Smooth muscle cell (in vitro differentiated cells): ENCODE measurements at regions not wholly inside any gene's neighbourhood (a gene's known extent, or its start where the extent isn't known, plus 50 kb on each side); places are given as distances from the start of the nearest gene placed in this dataset.

ENCODE experiments used
- DNase-seq: peaks from one replicate; lab custom pipeline; 2025; ENCODE audit not compliant: unreplicated experiment; lab: John Stamatoyannopoulos, UW
- H2AFZ ChIP-seq: fragments of 200-600 bp; sonication (generic); 2 replicates; pipeline ENCODE4 v1.6.0; 2016; ENCODE audit warnings: antibody characterized with exemption, low read depth, mild to moderate bottlenecking
- H3F3A ChIP-seq: fragments of 200-600 bp; sonication (generic); 2 replicates; pipeline ENCODE4 v1.6.0; 2017; ENCODE audit warnings: antibody characterized with exemption, low read depth
- H3K27ac ChIP-seq: fragments of 200-600 bp; sonication (generic); 2 replicates; pipeline ENCODE4 v1.5.1; 2016; ENCODE audit warnings: low read depth, mild to moderate bottlenecking
- H3K27me3 ChIP-seq: fragments of 200-600 bp; sonication (generic); 2 replicates; pipeline ENCODE4 v1.6.1; 2016; ENCODE audit warnings: low read depth, mild to moderate bottlenecking
- H3K36me3 ChIP-seq: fragments of 200-600 bp; sonication (generic); 2 replicates; pipeline ENCODE4 v1.5.1; 2016; ENCODE audit warnings: low read depth
- H3K4me1 ChIP-seq: fragments of 200-600 bp; sonication (generic); 2 replicates; pipeline ENCODE4 v1.5.1; 2016; ENCODE audit warnings: low read depth
- H3K4me2 ChIP-seq: fragments of 200-600 bp; sonication (generic); 2 replicates; pipeline ENCODE4 v1.6.0; 2016; ENCODE audit warnings: mild to moderate bottlenecking
- H3K4me3 ChIP-seq: fragments of 200-600 bp; sonication (generic); 2 replicates; pipeline ENCODE4 v1.5.1; 2016; ENCODE audit warnings: mild to moderate bottlenecking
- H3K79me2 ChIP-seq: fragments of 200-600 bp; sonication (generic); 2 replicates; pipeline ENCODE4 v1.6.0; 2016; ENCODE audit warnings: low read depth, mild to moderate bottlenecking
- H3K9ac ChIP-seq: fragments of 200-600 bp; sonication (generic); 2 replicates; pipeline ENCODE4 v1.6.0; 2016; ENCODE audit warnings: low read depth
- H3K9me3 ChIP-seq: fragments of 200-600 bp; sonication (generic); replicated peaks from 2 replicates; pipeline ENCODE4 v1.5.1; 2016; ENCODE audit warnings: low read depth
- H4K20me1 ChIP-seq: fragments of 200-600 bp; sonication (generic); 2 replicates; pipeline ENCODE4 v1.6.0; 2016; ENCODE audit warnings: low read depth
- WGBS: methylation state at CpG from one replicate; pipeline ENCODE4 v1.1.7; 2016; ENCODE audit warnings: low lambda C conversion rate; 5-methylcytosine and 5-hydroxymethylcytosine counted together
- TF ChIP-seq, protein P1 (sequence below): fragments of 200-600 bp; sonication (generic); IDR thresholded peaks from 2 replicates; pipeline ENCODE4 v1.5.1; 2017; ENCODE audit warnings: borderline replicate concordance, mild to moderate bottlenecking, antibody characterized with exemption; ENCODE audit not compliant: insufficient read depth, poor library complexity, severe bottlenecking

DNA sequence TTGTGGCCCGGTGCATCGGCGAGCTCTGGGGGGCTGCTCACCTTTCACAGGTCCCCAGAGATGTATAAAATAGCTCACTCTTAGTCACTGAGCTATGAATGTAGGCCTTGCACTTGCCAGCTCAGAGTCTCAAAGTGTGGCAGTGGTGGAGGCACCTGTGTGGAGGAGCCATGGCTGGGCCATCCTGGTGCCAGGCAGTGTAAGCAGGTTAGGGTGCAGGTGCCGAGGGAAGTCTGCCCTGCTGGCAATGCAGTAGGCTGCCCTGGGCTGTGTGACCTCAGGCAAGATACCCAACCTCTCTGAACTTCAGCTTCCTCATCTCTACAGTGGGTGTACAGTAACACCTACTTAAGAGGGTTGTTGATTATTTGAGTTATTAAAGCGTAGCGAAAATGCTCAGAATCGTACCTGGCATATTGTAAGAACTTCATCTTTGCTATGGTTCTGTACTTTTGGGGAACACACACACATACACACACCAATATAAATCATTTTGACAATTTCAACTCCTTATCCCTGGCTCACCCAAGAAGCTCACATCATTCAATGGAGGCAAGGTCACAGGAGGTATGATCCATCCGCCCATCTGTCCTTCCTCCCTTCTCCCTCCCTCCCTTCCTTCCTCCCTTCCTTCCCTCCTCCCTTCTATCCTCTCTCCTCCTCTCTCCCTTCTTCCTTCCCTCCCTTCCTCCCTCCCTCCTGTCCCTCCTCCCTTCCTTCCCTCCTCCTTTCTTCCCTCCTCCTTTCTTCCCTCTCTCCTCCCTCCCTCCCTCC, 66.8 kb upstream of the STX16 start:
- Histone ChIP-seq H3K9me3 (no peaks in the 10 kb centered on the region), H2AFZ (no peak overlapping the region), H3K27ac (no peak overlapping the region), H3K36me3 (no peaks in the 10 kb centered on the region), H3K27me3 (no peaks in the 10 kb centered on the region), H3K4me2 (no peak overlapping the region), H4K20me1 (no peaks in the 10 kb centered on the region), H3K79me2 (no peaks in the 10 kb centered on the region), H3F3A (no peaks in the 10 kb centered on the region), H3K4me1 (peaks cover 3% of the 10 kb centered on the region), H3K9ac (no peak overlapping the region), H3K4me3 (no peak overlapping the region)
- DNase-seq, result no peak
- TF ChIP-seq, protein P1, sequence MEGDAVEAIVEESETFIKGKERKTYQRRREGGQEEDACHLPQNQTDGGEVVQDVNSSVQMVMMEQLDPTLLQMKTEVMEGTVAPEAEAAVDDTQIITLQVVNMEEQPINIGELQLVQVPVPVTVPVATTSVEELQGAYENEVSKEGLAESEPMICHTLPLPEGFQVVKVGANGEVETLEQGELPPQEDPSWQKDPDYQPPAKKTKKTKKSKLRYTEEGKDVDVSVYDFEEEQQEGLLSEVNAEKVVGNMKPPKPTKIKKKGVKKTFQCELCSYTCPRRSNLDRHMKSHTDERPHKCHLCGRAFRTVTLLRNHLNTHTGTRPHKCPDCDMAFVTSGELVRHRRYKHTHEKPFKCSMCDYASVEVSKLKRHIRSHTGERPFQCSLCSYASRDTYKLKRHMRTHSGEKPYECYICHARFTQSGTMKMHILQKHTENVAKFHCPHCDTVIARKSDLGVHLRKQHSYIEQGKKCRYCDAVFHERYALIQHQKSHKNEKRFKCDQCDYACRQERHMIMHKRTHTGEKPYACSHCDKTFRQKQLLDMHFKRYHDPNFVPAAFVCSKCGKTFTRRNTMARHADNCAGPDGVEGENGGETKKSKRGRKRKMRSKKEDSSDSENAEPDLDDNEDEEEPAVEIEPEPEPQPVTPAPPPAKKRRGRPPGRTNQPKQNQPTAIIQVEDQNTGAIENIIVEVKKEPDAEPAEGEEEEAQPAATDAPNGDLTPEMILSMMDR, result no peak
- 97% methylated on average over 8 of the region's 8 CpGs for WGBS

DNA sequence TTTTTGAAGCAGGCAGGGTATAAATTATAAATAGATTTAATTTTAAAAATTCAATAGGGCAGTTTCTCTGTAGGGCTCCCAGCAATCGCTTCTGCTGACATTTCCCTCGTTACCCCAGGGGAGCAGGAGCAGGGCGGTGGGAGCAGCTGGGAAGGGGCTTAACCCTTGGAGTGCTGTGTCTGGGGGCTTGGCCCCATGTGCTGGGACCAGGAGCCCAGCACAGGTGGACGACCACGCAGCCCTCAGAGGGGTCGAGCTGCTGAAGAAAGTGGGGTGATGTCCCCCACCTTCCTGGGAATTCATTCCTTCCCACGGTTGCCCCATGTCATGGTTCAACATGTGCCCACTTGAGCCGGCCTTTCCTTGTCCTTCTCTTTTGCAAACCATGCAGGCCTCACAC, 67.5 kb upstream of the STX16 start:
- Histone ChIP-seq H2AFZ (no peak overlapping the region), H3K27me3 (no peaks in the 10 kb centered on the region)
- DNase-seq, result no peak

DNA sequence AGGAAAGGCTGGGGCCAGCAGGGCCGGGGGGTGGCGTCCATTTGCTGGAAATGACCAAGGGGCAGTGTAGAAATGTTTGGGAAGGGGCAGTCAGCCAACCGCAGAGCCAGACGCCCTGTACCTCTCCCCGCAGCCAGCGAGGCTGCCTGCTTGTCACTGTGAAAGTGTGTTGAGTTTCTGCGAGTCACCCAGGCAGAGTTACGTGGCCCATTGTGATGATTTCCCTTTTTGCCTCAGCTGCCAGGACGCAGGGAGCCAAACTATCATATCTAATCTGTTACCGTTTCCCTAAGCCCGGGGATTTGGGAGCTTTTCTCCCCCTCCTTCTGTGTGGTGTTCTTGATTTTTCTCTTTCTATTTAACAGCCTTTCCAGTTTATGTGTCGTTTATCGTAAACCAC, 67.9 kb upstream of the STX16 start:
- Histone ChIP-seq H3K36me3 (no peaks in the 10 kb centered on the region), H3K79me2 (no peaks in the 10 kb centered on the region), H3K4me1 (peaks cover 3% of the 10 kb centered on the region), H3K4me3 (no peak overlapping the region), H3K4me2 (no peak overlapping the region), H4K20me1 (no peaks in the 10 kb centered on the region), H3K27ac (no peak overlapping the region), H3K9me3 (no peaks in the 10 kb centered on the region), H2AFZ (no peak overlapping the region), H3K27me3 (no peaks in the 10 kb centered on the region), H3K9ac (no peak overlapping the region), H3F3A (no peaks in the 10 kb centered on the region)
- DNase-seq, result no peak
- TF ChIP-seq, protein P1, result no peak
- 30% methylated on average over 13 of the region's 13 CpGs for WGBS

More for the DNA sequence above, 67.5 kb upstream of the STX16 start:
- H3K27ac ChIP-seq, result no peak overlapping the region
- no peaks in the 10 kb centered on the region for H3K9me3 ChIP-seq
- H3K4me1 ChIP-seq, result peaks cover 3% of the 10 kb centered on the region
- no peaks in the 10 kb centered on the region for H3K79me2 ChIP-seq
- H3F3A ChIP-seq, result no peaks in the 10 kb centered on the region
- H3K4me2 ChIP-seq, result no peak overlapping the region
- no peak overlapping the region for H3K9ac ChIP-seq
- no peaks in the 10 kb centered on the region for H3K36me3 ChIP-seq
- TF ChIP-seq, protein P1, result no peak
- no peaks in the 10 kb centered on the region for H4K20me1 ChIP-seq
- WGBS, result 74% methylated on average over 8 of the region's 8 CpGs
- H3K4me3 ChIP-seq, result no peak overlapping the region

DNA sequence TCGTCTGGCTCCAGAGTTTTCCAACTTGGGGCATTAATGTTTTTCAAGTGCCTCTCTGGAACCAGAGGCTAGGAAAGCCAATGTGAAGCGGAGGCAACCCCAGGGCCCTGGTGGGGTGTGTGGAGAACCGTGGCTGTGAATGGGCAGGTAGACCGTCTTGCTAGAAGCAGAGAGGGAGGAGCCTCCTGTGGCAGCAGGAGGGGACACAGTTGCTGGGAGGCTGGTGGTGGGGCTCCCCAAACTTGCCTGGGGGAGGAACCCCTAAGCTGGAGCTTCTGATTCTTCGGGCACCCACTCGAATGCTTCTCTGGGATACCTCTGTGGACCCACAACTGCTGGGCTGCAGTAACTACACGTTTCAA, 65.3 kb upstream of the APCDD1L start:
- TF ChIP-seq, protein P1, result no peak
- no peaks in the 10 kb centered on the region for H3K9me3 ChIP-seq
- H3K79me2 ChIP-seq, result no peaks in the 10 kb centered on the region
- no peak overlapping the region for H3K4me2 ChIP-seq
- H3K27ac ChIP-seq, result no peak overlapping the region
- H3F3A ChIP-seq, result no peaks in the 10 kb centered on the region
- DNase-seq, result no peak
- H3K4me1 ChIP-seq, result peaks cover 3% of the 10 kb centered on the region
- H4K20me1 ChIP-seq, result no peaks in the 10 kb centered on the region
- no peaks in the 10 kb centered on the region for H3K27me3 ChIP-seq
- H2AFZ ChIP-seq, result no peak overlapping the region
- WGBS, result 89% methylated on average over 7 of the region's 7 CpGs
- H3K4me3 ChIP-seq, result no peak overlapping the region
- H3K36me3 ChIP-seq, result no peaks in the 10 kb centered on the region
- no peak overlapping the region for H3K9ac ChIP-seq
